D341Med (cell line): ENCODE measurements at regions not wholly inside any gene's neighbourhood (a gene's known extent, or its start where the extent isn't known, plus 50 kb on each side); places are given as distances from the start of the nearest gene placed in this dataset.
"Not testable (repeated sequence)": the region's sequence is repeated elsewhere in the genome, so short reads cannot be mapped to it uniquely, and the experiment has no call there.

Source experiments
- DNase-seq: peaks from one replicate; pipeline ENCODE4 v3.0.0; 2012; ENCODE audit warnings: low spot score

- no peak for DNase-seq
Measured at GRCh38 chr1:70556541-70556940, 145.5 kb downstream of the CTH start.

GRCh38 chr1:70567167-70567566 is 156.1 kb downstream of the CTH start:
- DNase-seq = no peak

GRCh38 chr1:70571191-70571590 is 160.1 kb downstream of the CTH start:
- DNase-seq = no peak

- DNase-seq = no peak
Measured at GRCh38 chr1:70573317-70573843, 162.3 kb downstream of the CTH start.

- no peak for DNase-seq
Measured at GRCh38 chr1:70581661-70582060, 170.6 kb downstream of the CTH start.

GRCh38 chr1:70583522-70583921 is 172.5 kb downstream of the CTH start:
- DNase-seq = no peak

- DNase-seq = no peak
Measured at GRCh38 chr1:70586046-70586445, 175.0 kb downstream of the CTH start.

- no peak for DNase-seq
Measured at GRCh38 chr1:70587872-70588366, 176.9 kb downstream of the CTH start.

GRCh38 chr1:70593551-70593950 is 182.5 kb downstream of the CTH start:
- not testable (repeated sequence) for DNase-seq

GRCh38 chr1:70608815-70609214 is 197.7 kb downstream of the CTH start:
- no peak for DNase-seq

GRCh38 chr1:70610164-70610563 is 199.1 kb downstream of the CTH start:
- not testable (repeated sequence) for DNase-seq

GRCh38 chr1:70616946-70617345 is 205.9 kb downstream of the CTH start:
- no peak for DNase-seq

GRCh38 chr1:70617728-70618127 is 206.7 kb downstream of the CTH start:
- DNase-seq = no peak

- DNase-seq = no peak
Measured at GRCh38 chr1:70627910-70628309, 216.8 kb downstream of the CTH start.

- DNase-seq = no peak
Measured at GRCh38 chr1:70628973-70629372, 217.9 kb downstream of the CTH start.

- no peak for DNase-seq
Measured at GRCh38 chr1:70633004-70633403, 221.9 kb downstream of the CTH start.

GRCh38 chr1:70635868-70636267 is 224.8 kb downstream of the CTH start:
- DNase-seq = no peak

GRCh38 chr1:70641868-70642267 is 230.8 kb downstream of the CTH start:
- DNase-seq = no peak

GRCh38 chr1:70656361-70656760 is 245.3 kb downstream of the CTH start:
- DNase-seq = no peak

- DNase-seq = no peak
Measured at GRCh38 chr1:70659891-70660290, 248.8 kb downstream of the CTH start.

GRCh38 chr1:70666381-70667140 is 255.5 kb downstream of the CTH start:
- DNase-seq = no peak

GRCh38 chr1:70667494-70668170 is 256.6 kb downstream of the CTH start:
- no peak for DNase-seq

GRCh38 chr1:70671006-70671405 is 259.9 kb downstream of the CTH start:
- no peak for DNase-seq
